ENCODE measurements at regions not wholly inside any gene's neighbourhood (a gene's known extent, or its start where the extent isn't known, plus 50 kb on each side); places are given as distances from the start of the nearest gene placed in this dataset.
"Not testable (repeated sequence)": the region's sequence is repeated elsewhere in the genome, so short reads cannot be mapped to it uniquely, and the experiment has no call there.

- no peak for DNase-seq
Observed at GRCh38 chr5:2829239-2829638, 77.8 kb upstream of the IRX2 start.

GRCh38 chr5:2818936-2819335 is 67.5 kb upstream of the IRX2 start:
- DNase-seq = no peak

GRCh38 chr5:2817031-2817603 is 65.6 kb upstream of the IRX2 start:
- DNase-seq = peak; percentile 97 to 100

GRCh38 chr5:2813678-2814077 is 62.2 kb upstream of the IRX2 start:
- DNase-seq = no peak

GRCh38 chr5:2810644-2811043 is 59.2 kb upstream of the IRX2 start:
- no peak for DNase-seq

- DNase-seq = not testable (repeated sequence)
Observed at GRCh38 chr5:2807244-2807643, 55.8 kb upstream of the IRX2 start.

GRCh38 chr5:2806176-2806575 is 54.7 kb upstream of the IRX2 start:
- no peak for DNase-seq

GRCh38 chr5:2805080-2805479 is 53.6 kb upstream of the IRX2 start:
- DNase-seq = no peak

- DNase-seq = no peak
Observed at GRCh38 chr5:2803751-2804150, 52.3 kb upstream of the IRX2 start.

GRCh38 chr5:2802693-2803365 is 51.4 kb upstream of the IRX2 start:
- DNase-seq = no peak

- peak; percentile 83 to 95 for DNase-seq
Observed at GRCh38 chr5:2801577-2802525, 50.4 kb upstream of the IRX2 start.

Data from NCI-H524 (cell line).